ENCODE measurements at regions not wholly inside any gene's neighbourhood (a gene's known extent, or its start where the extent isn't known, plus 50 kb on each side); places are given as distances from the start of the nearest gene placed in this dataset.

- no peak for DNase-seq (ENCODE audit: low read depth, low spot score)
- H2AFZ ChIP-seq (ENCODE audit: control insufficient read depth, low read length): no peak overlapping the region
- dilution Hi-C loops (cut with MboI; ENCODE audit: extremely low pct_ligation_motif_present, low sequenced_read_pairs): no loop called here
These were observed 328.6 kb downstream of the CYLC2 start for GRCh38 chr9:103323699-103324098.

GRCh38 chr9:103335461-103335860, 340.3 kb downstream of the CYLC2 start:
- TF ChIP-seq EZH2 (IDR thresholded peaks at IDR 0.05; ENCODE audit: low read length) (no peak), CTCF (optimal IDR thresholded peaks at IDR 0.05 in 1 of 3, IDR thresholded peaks at IDR 0.05 in 1 of 3, conservative IDR thresholded peaks at IDR 0.05 in 1 of 3; ENCODE audit: extremely low read depth in 1 of 3, insufficient read depth in 2 of 3, low read length in 3 of 3) (no peak)
- no peak overlapping the region for H3K27ac ChIP-seq (ENCODE audit: control insufficient read depth, insufficient read depth, low read length)
- dilution Hi-C loops (cut with MboI; ENCODE audit: extremely low pct_ligation_motif_present, low sequenced_read_pairs): no loop called here

More at GRCh38 chr9:103323699-103324098, 328.6 kb downstream of the CYLC2 start:
- no peaks in the 10 kb centered on the region for H3K36me3 ChIP-seq (ENCODE audit: control insufficient read depth in 2 of 2, extremely low read depth in 1 of 2, insufficient read depth in 2 of 2, low read length in 2 of 2)
- H3K4me1 ChIP-seq (ENCODE audit: control insufficient read depth, extremely low read depth, insufficient read depth, low read length): no peaks in the 10 kb centered on the region
- no peak overlapping the region for H3K4me2 ChIP-seq (ENCODE audit: control insufficient read depth, extremely low read depth, insufficient read depth, low read depth, low read length)
- no peak overlapping the region for H3K27ac ChIP-seq (ENCODE audit: control insufficient read depth, insufficient read depth, low read length)
- no peak overlapping the region for H3K9ac ChIP-seq (ENCODE audit: control insufficient read depth, extremely low read depth, insufficient read depth, low read length)
- H3K9me1 ChIP-seq (ENCODE audit: control insufficient read depth, extremely low read depth, insufficient read depth, low read length): no peaks in the 10 kb centered on the region
- no peaks in the 10 kb centered on the region for H3K79me2 ChIP-seq (ENCODE audit: control insufficient read depth, insufficient read depth, low read length)
- H4K20me1 ChIP-seq (ENCODE audit: control insufficient read depth, extremely low read depth, insufficient read depth, low read length): no peaks in the 10 kb centered on the region
- no peaks in the 10 kb centered on the region for H3K27me3 ChIP-seq (ENCODE audit: control insufficient read depth, extremely low read depth, insufficient read depth, low read length)
- no peaks in the 10 kb centered on the region for H3K9me3 ChIP-seq (ENCODE audit: control insufficient read depth, low read depth, low read length)
- TF ChIP-seq EZH2 (IDR thresholded peaks at IDR 0.05; ENCODE audit: low read length) (no peak), CTCF (optimal IDR thresholded peaks at IDR 0.05 in 1 of 3, IDR thresholded peaks at IDR 0.05 in 1 of 3, conservative IDR thresholded peaks at IDR 0.05 in 1 of 3; ENCODE audit: extremely low read depth in 1 of 3, insufficient read depth in 2 of 3, low read length in 3 of 3) (no peak)
- no peak for FAIRE-seq
- H3K4me3 ChIP-seq (ENCODE audit: control insufficient read depth in 2 of 3, extremely low read depth in 1 of 3, insufficient read depth in 2 of 3, low read depth in 1 of 3, low read length in 3 of 3): no peak overlapping the region

More at GRCh38 chr9:103335461-103335860, 340.3 kb downstream of the CYLC2 start:
- H3K4me3 ChIP-seq (ENCODE audit: control insufficient read depth in 2 of 3, extremely low read depth in 1 of 3, insufficient read depth in 2 of 3, low read depth in 1 of 3, low read length in 3 of 3): no peak overlapping the region
- no peaks in the 10 kb centered on the region for H3K9me1 ChIP-seq (ENCODE audit: control insufficient read depth, extremely low read depth, insufficient read depth, low read length)
- no peak overlapping the region for H3K4me2 ChIP-seq (ENCODE audit: control insufficient read depth, extremely low read depth, insufficient read depth, low read depth, low read length)
- no peak overlapping the region for H3K9ac ChIP-seq (ENCODE audit: control insufficient read depth, extremely low read depth, insufficient read depth, low read length)
- H4K20me1 ChIP-seq (ENCODE audit: control insufficient read depth, extremely low read depth, insufficient read depth, low read length): no peaks in the 10 kb centered on the region
- FAIRE-seq: no peak
- H3K36me3 ChIP-seq (ENCODE audit: control insufficient read depth in 2 of 2, extremely low read depth in 1 of 2, insufficient read depth in 2 of 2, low read length in 2 of 2): no peaks in the 10 kb centered on the region
- H3K79me2 ChIP-seq (ENCODE audit: control insufficient read depth, insufficient read depth, low read length): no peaks in the 10 kb centered on the region
- no peak overlapping the region for H2AFZ ChIP-seq (ENCODE audit: control insufficient read depth, low read length)
- no peaks in the 10 kb centered on the region for H3K9me3 ChIP-seq (ENCODE audit: control insufficient read depth, low read depth, low read length)
- no peak for DNase-seq (ENCODE audit: low read depth, low spot score)
- H3K4me1 ChIP-seq (ENCODE audit: control insufficient read depth, extremely low read depth, insufficient read depth, low read length): no peaks in the 10 kb centered on the region
- H3K27me3 ChIP-seq (ENCODE audit: control insufficient read depth, extremely low read depth, insufficient read depth, low read length): no peaks in the 10 kb centered on the region

All from keratinocyte (primary cell).